Loucy (cell line): ENCODE measurements at regions not wholly inside any gene's neighbourhood (a gene's known extent, or its start where the extent isn't known, plus 50 kb on each side); places are given as distances from the start of the nearest gene placed in this dataset.

Source experiments
- CTCF ChIP-seq: fragments of 200-600 bp; sonication (generic); conservative IDR thresholded peaks from 2 replicates; pipeline ENCODE4 v1.5.1; 2014; ENCODE audit warnings: mild to moderate bottlenecking, antibody characterized with exemption, low read length
- EZH2phosphoT487 ChIP-seq: fragments of 200-600 bp; IDR thresholded peaks from 2 replicates; pipeline ENCODE4 v1.6.1; 2018; ENCODE audit warnings: antibody characterized with exemption, mild to moderate bottlenecking, moderate library complexity, borderline replicate concordance

GRCh38 chr2:2636813-2637212, 305.7 kb upstream of the MYT1L start:
- TF ChIP-seq CTCF (no peak), EZH2phosphoT487 (no peak)
